ENCODE measurements at regions not wholly inside any gene's neighbourhood (a gene's known extent, or its start where the extent isn't known, plus 50 kb on each side); places are given as distances from the start of the nearest gene placed in this dataset.

DNA sequence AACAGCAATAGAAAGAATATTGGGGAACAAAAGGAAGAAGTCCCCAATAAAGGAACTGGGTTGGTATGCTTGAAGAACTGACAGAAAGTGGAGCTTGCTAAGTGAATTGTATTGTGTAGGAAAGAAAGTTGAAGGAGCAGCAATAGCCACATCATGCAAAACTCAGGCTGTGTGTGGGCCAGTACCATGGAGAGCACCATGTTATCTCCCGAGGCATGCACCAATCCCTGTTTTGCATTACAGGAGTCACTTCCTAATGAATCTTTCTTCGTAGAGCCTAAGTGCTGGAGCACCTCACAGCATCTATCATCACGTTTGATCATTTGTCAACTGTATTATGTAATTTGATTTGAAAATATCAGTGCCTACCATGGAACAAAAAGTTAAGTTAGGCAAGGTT, 137.7 kb upstream of the NMUR2 start:
- Mint-ChIP-seq H3K36me3 (no peaks in the 10 kb centered on the region), H3K4me3 (no peak overlapping the region), H3K9me3 (peaks cover 0 to 2% (median 0%) of the 10 kb centered on the region in 9 donors), H3K4me1 (no peaks in the 10 kb centered on the region), H3K27ac (no peak overlapping the region), H3K27me3 (peaks cover 6 to 40% (median 16%) of the 10 kb centered on the region in 5 donors)
- POLR2A ChIA-PET = no interaction called here
- DNase-seq (no peak), ATAC-seq (no peak)

DNA sequence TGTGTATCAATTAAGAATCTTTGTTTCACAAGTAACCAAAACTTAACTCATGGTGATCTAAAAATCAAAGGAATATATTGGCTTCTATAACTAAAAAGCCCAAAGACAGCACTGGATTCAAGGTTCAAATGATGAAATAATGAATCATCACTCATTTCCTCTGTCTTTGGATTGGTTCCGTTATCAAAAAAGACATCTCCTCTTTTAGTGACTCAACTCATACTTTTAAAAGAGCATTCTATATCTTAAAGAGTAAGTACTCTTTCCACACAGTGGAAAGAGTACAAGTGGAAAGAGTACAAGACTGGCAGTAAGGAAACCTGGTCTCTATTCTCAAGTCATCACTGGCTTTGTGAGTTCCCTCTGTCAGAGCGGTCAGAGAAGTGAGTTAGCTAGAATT, 141.4 kb upstream of the NMUR2 start:
- no peak for ATAC-seq
- H3K36me3 Mint-ChIP-seq = no peaks in the 10 kb centered on the region
- H3K9me3 Mint-ChIP-seq = peaks cover 0 to 10% (median 0%) of the 10 kb centered on the region in 9 donors
- no peak overlapping the region for H3K4me3 Mint-ChIP-seq
- H3K27me3 Mint-ChIP-seq = peaks cover 4 to 31% (median 12%) of the 10 kb centered on the region in 5 donors
- DNase-seq = no peak
- H3K27ac Mint-ChIP-seq = no peak overlapping the region
- no peaks in the 10 kb centered on the region for H3K4me1 Mint-ChIP-seq
- POLR2A ChIA-PET = no interaction called here

DNA sequence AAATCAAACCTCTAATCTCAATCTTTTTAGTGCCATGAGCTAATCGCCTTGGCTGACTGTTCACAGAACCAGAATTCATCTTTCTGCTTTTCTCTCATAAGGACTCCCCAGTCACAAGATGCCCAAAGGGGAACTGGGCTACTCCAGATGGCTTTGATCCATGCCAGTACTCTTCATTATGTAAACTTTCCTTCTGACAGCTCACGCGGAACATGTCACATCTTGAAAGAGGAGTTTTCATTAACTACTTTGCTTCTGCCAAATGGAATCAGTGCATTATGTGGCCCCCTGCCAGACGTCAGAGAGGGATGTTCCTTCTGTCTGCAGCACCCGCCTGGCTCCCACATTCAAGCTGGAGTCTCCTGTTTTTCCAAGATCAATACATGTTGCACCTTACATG, 142.1 kb upstream of the NMUR2 start:
- POLR2A ChIA-PET = no interaction called here
- DNase-seq = no peak
- no peaks in the 10 kb centered on the region for H3K36me3 Mint-ChIP-seq
- no peak overlapping the region for H3K4me3 Mint-ChIP-seq
- peaks cover 0 to 10% (median 0%) of the 10 kb centered on the region in 9 donors for H3K9me3 Mint-ChIP-seq
- H3K27me3 Mint-ChIP-seq = peaks cover 4 to 24% (median 9%) of the 10 kb centered on the region in 5 donors
- H3K4me1 Mint-ChIP-seq = no peaks in the 10 kb centered on the region
- no peak overlapping the region for H3K27ac Mint-ChIP-seq
- no peak for ATAC-seq

DNA sequence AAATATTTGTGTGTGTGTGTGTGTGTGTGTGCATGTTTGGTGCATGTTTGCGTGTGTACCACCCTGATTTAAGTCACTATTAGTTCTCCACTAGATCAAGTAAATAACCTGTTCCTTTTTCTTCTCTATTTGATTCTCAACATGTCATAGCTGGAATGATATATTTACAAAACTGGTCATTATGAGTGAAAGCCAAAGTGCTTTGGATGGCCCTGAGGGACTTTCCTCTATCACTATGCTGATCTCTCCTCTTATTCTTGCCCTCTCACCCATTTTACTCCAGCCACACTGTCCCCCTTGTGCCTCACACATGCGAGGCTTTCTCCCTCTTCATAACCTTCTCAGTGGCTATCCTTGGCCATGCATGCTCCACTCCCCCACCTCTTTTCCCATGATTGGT, 144.6 kb upstream of the NMUR2 start:
- POLR2A ChIA-PET = no interaction called here
- DNase-seq = no peak
- peaks cover 0 to 6% (median under 1%) of the 10 kb centered on the region in 5 donors for H3K27me3 Mint-ChIP-seq
- H3K4me3 Mint-ChIP-seq = no peak overlapping the region
- H3K27ac Mint-ChIP-seq = no peak overlapping the region
- no peaks in the 10 kb centered on the region for H3K4me1 Mint-ChIP-seq
- peaks cover 0 to 10% (median 0%) of the 10 kb centered on the region in 9 donors for H3K9me3 Mint-ChIP-seq
- H3K36me3 Mint-ChIP-seq = peaks cover 0 to 5% (median 0%) of the 10 kb centered on the region in 3 donors
- ATAC-seq = no peak

DNA sequence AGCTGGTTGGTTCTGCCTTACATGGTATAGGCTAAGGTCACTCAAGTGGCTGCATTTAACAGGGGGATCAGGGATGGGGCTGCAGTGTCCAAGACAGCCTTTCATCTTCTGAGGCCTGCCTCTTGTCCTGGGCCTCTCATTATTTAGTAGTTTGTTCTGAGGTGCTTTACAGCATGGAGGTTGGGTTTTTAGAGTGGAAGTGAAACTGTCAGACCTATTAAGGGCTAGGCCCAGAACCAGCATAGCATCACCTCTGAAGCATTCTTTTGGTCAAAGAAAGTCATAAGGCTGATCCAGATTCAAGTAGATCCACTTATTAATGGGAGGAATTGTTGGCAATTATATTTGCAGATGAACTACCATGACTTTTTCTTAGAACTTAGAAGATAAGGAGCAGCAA, 146.0 kb upstream of the NMUR2 start:
- POLR2A ChIA-PET = no interaction called here
- Mint-ChIP-seq H3K27me3 (peaks cover 0 to 4% (median 0%) of the 10 kb centered on the region in 5 donors), H3K9me3 (peaks cover 0 to 10% (median 0%) of the 10 kb centered on the region in 9 donors), H3K27ac (peak overlapping the region in 1 of 10 donors; percentile 68), H3K4me1 (no peaks in the 10 kb centered on the region), H3K4me3 (no peak overlapping the region), H3K36me3 (peaks cover 0 to 5% (median 0%) of the 10 kb centered on the region in 3 donors)
- DNase-seq (no peak), ATAC-seq (no peak)

DNA sequence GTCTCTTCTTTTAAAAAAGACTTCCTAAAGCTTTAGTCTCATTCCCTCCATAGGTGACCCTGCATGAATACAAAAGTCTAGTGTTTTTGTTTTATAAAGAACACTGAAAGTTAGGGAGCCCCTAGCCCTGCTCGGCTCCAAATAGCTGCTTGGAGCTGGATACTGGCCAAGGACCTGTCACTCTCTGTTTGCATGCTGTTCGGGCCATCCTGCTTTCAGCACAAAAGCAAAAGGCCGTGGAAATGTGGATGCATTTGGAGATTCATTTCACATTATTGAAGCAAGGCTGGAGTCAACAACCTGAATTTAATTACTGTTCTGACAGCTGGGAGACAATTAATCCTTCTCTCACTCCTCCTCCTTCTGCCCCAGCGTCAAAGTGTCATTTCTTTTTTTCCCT, 151.7 kb upstream of the NMUR2 start:
- Mint-ChIP-seq H3K27me3 (peaks cover 0 to 1% (median 0%) of the 10 kb centered on the region in 5 donors), H3K27ac (no peak overlapping the region), H3K9me3 (peaks cover 0 to 3% (median 0%) of the 10 kb centered on the region in 9 donors), H3K4me1 (no peaks in the 10 kb centered on the region), H3K36me3 (peaks cover 0 to 5% (median 0%) of the 10 kb centered on the region in 3 donors), H3K4me3 (no peak overlapping the region)
- DNase-seq (no peak), ATAC-seq (no peak)
- POLR2A ChIA-PET = no interaction called here

DNA sequence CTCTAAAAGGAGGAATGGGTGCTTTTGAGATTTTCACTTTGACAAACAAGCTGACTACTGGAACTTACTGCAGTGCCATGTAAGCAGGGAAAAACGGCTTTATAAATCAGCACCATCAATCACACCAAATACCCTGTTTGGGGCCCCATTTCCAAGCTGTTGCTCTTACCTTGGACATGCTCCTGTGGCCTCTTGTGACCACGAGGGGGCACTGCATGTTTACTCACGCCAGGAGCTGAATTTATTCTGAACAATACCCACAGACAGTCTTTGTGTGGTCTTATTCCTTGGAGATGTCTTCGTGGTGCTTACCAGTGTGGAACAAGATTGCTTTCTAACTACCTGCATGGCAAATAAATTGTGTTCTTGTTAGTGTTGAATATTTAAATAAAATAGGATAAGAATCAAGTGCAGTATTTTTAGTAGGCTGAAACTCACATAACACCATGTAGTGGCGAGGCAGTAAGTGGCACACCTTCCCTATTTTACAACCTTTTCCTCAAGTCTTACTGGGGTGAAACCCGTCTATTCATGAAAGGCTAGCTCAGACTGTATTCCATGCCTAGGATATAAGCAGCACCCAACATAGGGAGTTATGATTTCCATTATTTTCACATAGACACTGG, 155.5 kb upstream of the NMUR2 start:
- no peaks in the 10 kb centered on the region for H3K4me1 Mint-ChIP-seq
- POLR2A ChIA-PET = no interaction called here
- no peak for ATAC-seq
- H3K9me3 Mint-ChIP-seq = peaks cover 0 to 4% (median 0%) of the 10 kb centered on the region in 9 donors
- H3K27me3 Mint-ChIP-seq = peaks cover 0 to 1% (median 0%) of the 10 kb centered on the region in 5 donors
- H3K27ac Mint-ChIP-seq = no peak overlapping the region
- no peak for DNase-seq
- no peak overlapping the region for H3K4me3 Mint-ChIP-seq
- no peaks in the 10 kb centered on the region for H3K36me3 Mint-ChIP-seq

DNA sequence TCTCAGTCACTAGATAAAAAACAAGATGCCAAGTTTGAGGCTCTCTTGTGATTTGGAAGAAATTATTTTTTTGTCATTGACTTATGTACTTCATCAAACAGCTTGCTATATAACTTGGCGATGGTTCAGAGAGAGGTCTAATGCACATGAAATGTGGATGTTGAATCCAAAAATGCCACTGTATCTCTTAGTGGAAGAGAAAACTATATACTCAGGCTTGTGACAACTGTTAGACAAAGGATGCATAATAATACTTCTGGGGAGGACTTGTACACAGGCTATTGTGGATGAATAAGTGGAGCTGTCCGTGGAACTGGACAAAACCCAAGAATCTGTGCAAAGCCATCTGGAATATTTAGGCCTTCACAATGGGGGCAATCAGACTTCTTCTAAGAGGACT, 162.9 kb upstream of the NMUR2 start:
- H3K9me3 Mint-ChIP-seq = peaks cover 0 to 4% (median 0%) of the 10 kb centered on the region in 9 donors

DNA sequence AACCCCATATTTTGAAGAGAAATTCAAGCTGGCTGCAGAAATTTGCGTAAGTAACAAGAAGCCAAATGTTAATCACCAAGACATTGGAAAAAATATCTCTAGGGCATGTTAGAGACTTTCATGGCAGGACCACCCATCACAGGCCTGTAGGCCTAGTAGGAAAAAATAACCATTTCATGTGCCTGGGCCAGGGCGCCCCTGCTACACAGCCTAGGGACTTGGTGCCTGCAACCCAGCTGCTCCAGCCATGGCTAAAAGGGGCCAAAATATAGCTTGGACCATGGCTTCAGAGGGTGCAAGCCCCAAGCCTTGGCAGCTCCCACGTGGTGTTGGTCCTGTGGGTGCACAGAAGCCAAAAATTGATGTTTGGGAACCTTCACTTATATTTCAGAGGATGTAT, 167.7 kb upstream of the NMUR2 start:
- no peak for DNase-seq
- Mint-ChIP-seq H3K4me3 (no peak overlapping the region), H3K27ac (no peak overlapping the region), H3K27me3 (no peaks in the 10 kb centered on the region), H3K36me3 (no peaks in the 10 kb centered on the region), H3K4me1 (no peaks in the 10 kb centered on the region), H3K9me3 (peaks cover 0 to 16% (median 3%) of the 10 kb centered on the region in 9 donors)
- no peak for ATAC-seq
- POLR2A ChIA-PET = no interaction called here

More for the DNA sequence above, 162.9 kb upstream of the NMUR2 start:
- Mint-ChIP-seq H3K4me3 (no peak overlapping the region), H3K4me1 (no peaks in the 10 kb centered on the region), H3K36me3 (no peaks in the 10 kb centered on the region), H3K27me3 (no peaks in the 10 kb centered on the region), H3K27ac (no peak overlapping the region)
- ATAC-seq = no peak
- POLR2A ChIA-PET = no interaction called here
- DNase-seq = no peak

DNA sequence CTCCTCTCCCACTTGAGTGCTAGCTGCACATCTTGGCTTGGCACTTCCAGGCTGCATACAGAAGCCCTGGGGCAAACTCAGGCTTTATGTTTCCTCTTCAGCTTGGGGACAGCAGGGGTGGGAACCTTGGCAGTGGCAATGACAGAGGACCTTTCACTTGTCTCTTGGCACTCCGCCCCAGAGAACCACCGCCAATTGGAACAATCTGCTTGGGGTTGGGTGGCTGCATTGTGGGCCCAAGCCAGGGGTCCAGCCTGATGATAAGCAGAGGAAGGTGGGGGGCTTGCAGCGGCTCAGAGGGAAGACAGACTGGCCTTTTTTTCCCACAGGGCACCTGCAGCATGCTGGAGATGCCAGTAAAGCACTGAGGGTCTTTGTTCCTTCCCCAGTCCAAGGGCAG, 179.0 kb upstream of the NMUR2 start:
- Mint-ChIP-seq H3K9me3 (peaks cover 5 to 41% (median 17%) of the 10 kb centered on the region in 9 donors), H3K4me3 (no peak overlapping the region), H3K27ac (no peak overlapping the region), H3K27me3 (peaks cover 2 to 16% (median 4%) of the 10 kb centered on the region in 5 donors), H3K36me3 (peaks cover 0 to 5% (median 0%) of the 10 kb centered on the region in 3 donors), H3K4me1 (no peaks in the 10 kb centered on the region)
- DNase-seq (no peak), ATAC-seq (no peak)
- POLR2A ChIA-PET = no interaction called here

DNA sequence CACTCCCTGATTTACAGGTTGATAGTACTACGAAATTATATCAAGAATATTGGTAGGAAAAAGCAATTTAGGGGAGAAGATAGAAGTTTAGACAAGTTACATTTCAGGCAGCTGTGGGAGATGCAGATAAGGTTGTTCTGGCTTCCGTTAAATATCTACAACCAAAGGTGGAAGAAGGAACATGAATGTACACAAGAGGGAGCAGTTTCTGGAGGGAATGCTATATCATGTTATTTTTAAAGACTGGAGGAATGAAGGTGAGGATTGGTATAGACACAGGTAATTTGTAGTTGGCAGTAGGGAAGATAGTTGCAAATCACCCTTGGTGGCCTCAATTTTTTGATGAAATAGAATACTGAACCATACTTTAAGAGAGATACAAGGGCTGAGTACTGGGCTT, 187.3 kb upstream of the NMUR2 start:
- POLR2A ChIA-PET = no interaction called here
- Mint-ChIP-seq H3K4me1 (no peaks in the 10 kb centered on the region), H3K9me3 (peaks cover 2 to 16% (median 8%) of the 10 kb centered on the region in 9 donors), H3K36me3 (no peaks in the 10 kb centered on the region), H3K27me3 (peaks cover 0 to 3% (median 0%) of the 10 kb centered on the region in 5 donors), H3K27ac (no peak overlapping the region), H3K4me3 (no peak overlapping the region)
- no peak for DNase-seq
- no peak for ATAC-seq

DNA sequence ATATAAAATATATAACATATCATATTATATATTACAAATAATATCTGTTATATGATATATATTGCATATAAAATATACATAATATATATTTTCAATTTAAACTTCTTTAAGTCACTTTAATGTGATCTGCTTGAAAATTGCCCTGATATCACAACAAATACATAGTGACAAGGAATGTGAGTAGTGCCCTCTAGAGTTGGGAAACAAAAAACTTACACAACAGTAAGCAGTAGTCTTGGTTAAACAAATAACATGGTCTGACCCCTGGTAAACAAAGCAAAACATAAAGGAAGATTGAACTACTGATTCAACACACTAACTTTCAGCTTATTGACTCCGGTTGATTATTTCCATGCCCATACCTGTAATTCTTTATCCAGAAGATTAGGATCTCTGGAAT, 188.3 kb upstream of the NMUR2 start:
- DNase-seq (no peak), ATAC-seq (no peak)
- H3K9me3 Mint-ChIP-seq = peaks cover 2 to 12% (median 6%) of the 10 kb centered on the region in 9 donors
- no peak overlapping the region for H3K27ac Mint-ChIP-seq
- POLR2A ChIA-PET = no interaction called here
- no peaks in the 10 kb centered on the region for H3K4me1 Mint-ChIP-seq
- H3K27me3 Mint-ChIP-seq = peaks cover 0 to 3% (median 0%) of the 10 kb centered on the region in 5 donors
- no peak overlapping the region for H3K4me3 Mint-ChIP-seq
- no peaks in the 10 kb centered on the region for H3K36me3 Mint-ChIP-seq

DNA sequence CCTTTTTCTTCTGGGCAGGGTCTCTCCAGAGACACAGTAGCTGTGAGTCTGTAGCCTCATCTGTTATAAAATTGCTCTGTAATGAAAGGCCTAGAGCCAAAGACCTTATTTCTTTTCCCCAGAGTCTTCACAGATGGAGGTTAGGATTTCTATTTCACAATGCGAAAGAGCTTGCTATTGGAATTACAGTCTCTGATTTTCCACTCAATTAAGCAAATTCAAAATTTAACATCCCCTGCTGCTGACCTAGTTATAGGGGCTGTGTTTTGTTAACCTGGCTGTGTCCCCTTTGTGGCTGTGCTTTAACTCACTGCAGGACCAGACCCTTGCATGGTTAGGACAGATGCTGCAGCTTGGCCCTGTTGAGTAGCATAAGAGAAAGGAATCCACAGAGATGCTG, 190.3 kb upstream of the NMUR2 start:
- Mint-ChIP-seq H3K4me3 (no peak overlapping the region), H3K4me1 (no peaks in the 10 kb centered on the region), H3K27me3 (no peaks in the 10 kb centered on the region), H3K9me3 (peaks cover 0 to 10% (median 2%) of the 10 kb centered on the region in 9 donors), H3K27ac (no peak overlapping the region), H3K36me3 (no peaks in the 10 kb centered on the region)
- POLR2A ChIA-PET = no interaction called here
- ATAC-seq (no peak), DNase-seq (no peak)

DNA sequence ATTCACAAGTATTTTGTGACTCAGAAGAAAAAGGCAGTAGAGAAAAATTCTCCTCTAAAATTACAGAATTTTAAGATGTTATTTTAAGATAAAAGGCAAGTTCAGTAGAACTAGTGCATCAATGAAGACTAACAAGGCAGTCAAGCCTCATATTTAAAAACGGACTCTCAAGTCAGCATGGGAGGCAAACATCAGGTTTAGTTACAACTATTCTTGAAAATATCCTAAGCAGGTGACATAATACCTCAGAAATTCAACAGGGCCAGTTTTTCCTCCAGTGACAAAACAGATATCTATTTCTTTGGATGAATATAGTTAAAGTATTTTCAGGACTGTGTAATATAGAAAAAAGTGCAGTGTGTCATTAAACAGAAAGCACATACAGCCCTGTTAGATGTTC, 194.0 kb upstream of the NMUR2 start:
- Mint-ChIP-seq H3K9me3 (peaks cover 0 to 11% (median 0%) of the 10 kb centered on the region in 9 donors), H3K27me3 (no peaks in the 10 kb centered on the region), H3K36me3 (no peaks in the 10 kb centered on the region), H3K4me3 (no peak overlapping the region), H3K27ac (no peak overlapping the region), H3K4me1 (no peaks in the 10 kb centered on the region)
- ATAC-seq (no peak), DNase-seq (no peak)
- POLR2A ChIA-PET = no interaction called here

All from naive thymus-derived CD8-positive, alpha-beta T cell (primary cell).